Vagina (tissue), 2 donors: ENCODE measurements at regions not wholly inside any gene's neighbourhood (a gene's known extent, or its start where the extent isn't known, plus 50 kb on each side); places are given as distances from the start of the nearest gene placed in this dataset.

Experiments used
- POLR2A ChIP-seq, 2 donors: fragments of 450-650 bp; IDR thresholded peaks; one replicate each; pipeline ENCODE4 v1.6.1; 2017; ENCODE audit warnings: antibody characterized with exemption in 2 of 2, mild to moderate bottlenecking in 2 of 2, moderate library complexity in 2 of 2
- POLR2AphosphoS5 ChIP-seq, 2 donors: sonication (generic); formaldehyde crosslinking; IDR thresholded peaks; one replicate each; pipeline ENCODE4 v1.9.0; 2017; ENCODE audit warnings: antibody characterized with exemption in 2 of 2, mild to moderate bottlenecking in 2 of 2, low read depth in 1 of 2; ENCODE audit not compliant: insufficient read depth in 1 of 2
- TF ChIP-seq, protein P1 (sequence below), 3 experiments: fragments of 450-650 bp in 2 of 3; fragments of 200-600 bp in 1 of 3; sonication (generic) in 1 of 3; IDR thresholded peaks; one replicate each; pipeline ENCODE4 v1.5.1; 2017 to 2019; ENCODE audit warnings: antibody characterized with exemption in 3 of 3, mild to moderate bottlenecking in 2 of 3, moderate library complexity in 2 of 3

DNA sequence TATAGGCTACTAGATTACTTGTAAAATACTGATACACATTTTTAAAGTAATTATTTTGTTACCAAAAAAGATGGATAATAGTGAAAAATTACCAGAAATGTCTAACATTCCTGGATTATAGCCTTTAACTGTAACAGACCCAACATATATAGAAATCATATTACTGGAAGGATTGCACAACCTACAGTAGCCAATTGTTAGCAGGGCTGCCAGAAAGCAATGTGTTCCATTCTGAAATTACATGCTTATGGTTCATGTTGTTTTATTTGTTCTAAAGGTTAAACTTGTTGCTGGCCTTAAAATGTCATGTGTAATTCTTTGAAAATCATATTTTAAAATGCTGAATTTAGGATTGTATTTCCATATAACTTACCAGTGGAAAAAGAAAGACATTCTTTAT lies 793.6 kb upstream of the ACVR2A start:
- no peak for TF ChIP-seq POLR2AphosphoS5 (IDR thresholded peaks at IDR 0.05; ENCODE audit: insufficient read depth in 1 of 2, low read depth in 1 of 2)
- TF ChIP-seq POLR2A (IDR thresholded peaks at IDR 0.05): no peak
- TF ChIP-seq, protein P1, sequence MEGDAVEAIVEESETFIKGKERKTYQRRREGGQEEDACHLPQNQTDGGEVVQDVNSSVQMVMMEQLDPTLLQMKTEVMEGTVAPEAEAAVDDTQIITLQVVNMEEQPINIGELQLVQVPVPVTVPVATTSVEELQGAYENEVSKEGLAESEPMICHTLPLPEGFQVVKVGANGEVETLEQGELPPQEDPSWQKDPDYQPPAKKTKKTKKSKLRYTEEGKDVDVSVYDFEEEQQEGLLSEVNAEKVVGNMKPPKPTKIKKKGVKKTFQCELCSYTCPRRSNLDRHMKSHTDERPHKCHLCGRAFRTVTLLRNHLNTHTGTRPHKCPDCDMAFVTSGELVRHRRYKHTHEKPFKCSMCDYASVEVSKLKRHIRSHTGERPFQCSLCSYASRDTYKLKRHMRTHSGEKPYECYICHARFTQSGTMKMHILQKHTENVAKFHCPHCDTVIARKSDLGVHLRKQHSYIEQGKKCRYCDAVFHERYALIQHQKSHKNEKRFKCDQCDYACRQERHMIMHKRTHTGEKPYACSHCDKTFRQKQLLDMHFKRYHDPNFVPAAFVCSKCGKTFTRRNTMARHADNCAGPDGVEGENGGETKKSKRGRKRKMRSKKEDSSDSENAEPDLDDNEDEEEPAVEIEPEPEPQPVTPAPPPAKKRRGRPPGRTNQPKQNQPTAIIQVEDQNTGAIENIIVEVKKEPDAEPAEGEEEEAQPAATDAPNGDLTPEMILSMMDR (IDR thresholded peaks at IDR 0.05): no peak
